Left colon (tissue), 2 donors: ENCODE measurements at regions not wholly inside any gene's neighbourhood (a gene's known extent, or its start where the extent isn't known, plus 50 kb on each side); places are given as distances from the start of the nearest gene placed in this dataset.
"Not testable (repeated sequence)": the region's sequence is repeated elsewhere in the genome, so short reads cannot be mapped to it uniquely, and the experiment has no call there.

Experiments
- ATAC-seq: fragments of 200-7000 bp; cut with Tn5 transposase; one replicate; pipeline ENCODE4 v1.9.1; 2020; ENCODE audit warnings: mild to moderate bottlenecking, moderate library complexity
- DNase-seq, 2 donors: peaks; one replicate each; pipeline ENCODE4 v3.0.0-alpha.2; 2020
- intact Hi-C, 2 donors: fragments of 100-400 bp; cut with DNase I in 1 of 2; cut with micrococcal nuclease in 1 of 2; formaldehyde crosslinking; loops; one replicate each; pipeline versions ENCODE4 v1.11.2 to v1.14.0; 2022; cut with DNase I, micrococcal nuclease
- donor health status: DM: no; HTN: no; CAD: no.
- donor health status: DM: yes; HTN: yes; CAD: no.

DNA sequence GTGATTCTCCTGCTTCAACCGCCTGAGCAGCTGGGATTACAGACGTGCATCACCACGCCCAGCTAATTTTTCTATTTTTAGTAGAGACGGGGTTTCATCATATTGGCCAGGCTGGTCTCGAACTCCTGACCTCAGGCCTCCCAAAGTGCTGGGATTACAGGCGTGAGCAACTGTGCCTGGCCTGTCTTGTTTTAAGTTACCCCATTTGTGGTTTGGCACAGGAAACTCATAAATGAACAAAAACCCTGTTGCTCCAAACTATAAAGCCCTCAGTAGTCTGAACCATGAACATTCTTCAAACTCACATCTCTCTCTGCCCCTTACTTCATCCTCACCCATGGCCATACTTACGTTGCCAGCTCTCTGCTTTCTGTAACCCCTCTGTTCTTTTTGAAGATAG, 61.7 kb downstream of the RHOU start:
- not testable (repeated sequence) for ATAC-seq, DNase-seq
- intact Hi-C loops = loop anchor here in 1 of 2 donors (2.0 kb wide), 1 partner anchor 52 kb away; no protein-coding TSS in a partner anchor

DNA sequence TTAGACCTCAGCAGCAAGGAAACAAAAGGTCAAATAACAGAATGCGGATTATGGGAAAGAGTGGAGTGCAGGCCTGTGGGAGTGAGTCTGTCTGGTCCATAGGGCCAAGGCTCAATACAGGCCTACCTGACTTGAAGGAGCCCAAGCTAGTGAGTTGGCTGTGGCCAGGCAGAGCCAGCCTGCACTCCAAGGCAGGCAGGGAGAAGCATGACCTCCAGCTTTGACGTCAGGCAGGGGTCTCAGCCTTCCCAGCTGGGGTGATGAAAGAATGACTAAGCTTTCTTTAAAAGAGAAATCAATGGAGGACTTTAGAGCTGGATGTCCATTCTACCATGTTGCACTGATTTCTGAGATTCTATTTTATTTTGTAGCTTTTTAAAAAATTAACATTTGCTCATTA, 62.8 kb downstream of the RHOU start:
- intact Hi-C loops = no loop called here
- DNase-seq = no peak
- no peak for ATAC-seq

DNA sequence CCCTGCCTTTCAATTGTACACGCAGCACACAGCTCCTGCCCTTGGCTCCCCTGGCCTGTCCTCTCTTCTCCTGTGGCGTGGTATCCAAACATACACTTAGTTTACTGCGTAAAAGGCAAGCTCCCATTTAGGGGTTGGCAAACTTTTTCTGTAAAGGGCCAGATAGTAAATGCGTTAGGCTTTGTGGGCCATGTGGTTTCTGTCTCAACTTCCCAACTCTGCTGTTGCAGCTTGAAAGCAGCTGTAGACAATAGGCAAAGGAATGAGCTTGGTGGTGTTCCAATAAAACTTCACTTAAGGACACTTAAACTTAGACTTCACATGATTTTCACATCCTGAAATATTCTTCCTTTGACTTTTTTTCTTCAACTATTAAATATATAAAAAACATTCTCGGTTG, 63.3 kb downstream of the RHOU start:
- no peak for DNase-seq

DNA sequence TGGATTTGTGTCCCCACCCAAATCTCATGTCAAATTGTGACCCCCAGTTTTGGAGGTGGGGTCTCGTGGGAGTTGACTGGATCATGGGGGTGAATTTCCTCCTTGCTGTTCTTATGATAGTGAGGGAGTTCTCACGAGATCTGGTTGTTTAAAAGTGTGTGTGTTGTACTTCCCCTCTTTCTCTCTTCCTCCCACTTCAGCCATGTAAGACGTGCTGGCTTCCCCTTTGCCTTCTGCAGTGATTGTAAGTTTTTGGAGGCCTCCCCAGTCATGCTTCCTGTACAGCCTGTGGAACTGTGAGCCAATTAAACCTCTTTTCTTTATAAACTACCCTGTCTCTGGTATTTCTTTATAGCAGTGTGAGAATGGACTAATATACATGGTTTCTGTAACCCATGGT, 64.6 kb downstream of the RHOU start:
- no peak for ATAC-seq

More for the DNA sequence above, 63.3 kb downstream of the RHOU start:
- intact Hi-C loops = no loop called here
- ATAC-seq = no peak

DNA sequence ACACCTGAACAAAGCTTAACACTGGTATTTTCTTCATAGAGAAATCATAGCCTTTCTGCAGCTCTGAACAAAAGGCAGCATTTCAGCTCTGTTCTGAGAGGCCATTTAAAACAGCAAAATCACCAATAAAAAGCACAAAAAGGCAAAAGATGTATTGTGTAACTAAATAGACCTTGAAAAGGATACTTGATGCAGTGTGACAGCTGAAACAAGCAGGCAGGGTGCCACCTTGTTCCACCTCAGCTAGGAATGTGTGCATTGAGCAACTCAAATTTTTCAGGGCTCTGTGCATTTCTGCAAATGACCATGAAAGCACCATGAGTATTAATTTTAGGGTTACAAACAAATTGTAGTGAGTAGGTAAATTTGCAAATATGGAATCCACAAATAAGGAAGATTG, 65.8 kb downstream of the RHOU start:
- ATAC-seq (no peak), DNase-seq (no peak)
- intact Hi-C loops = no loop called here

More for the DNA sequence above, 64.6 kb downstream of the RHOU start:
- intact Hi-C loops = no loop called here
- DNase-seq = no peak

DNA sequence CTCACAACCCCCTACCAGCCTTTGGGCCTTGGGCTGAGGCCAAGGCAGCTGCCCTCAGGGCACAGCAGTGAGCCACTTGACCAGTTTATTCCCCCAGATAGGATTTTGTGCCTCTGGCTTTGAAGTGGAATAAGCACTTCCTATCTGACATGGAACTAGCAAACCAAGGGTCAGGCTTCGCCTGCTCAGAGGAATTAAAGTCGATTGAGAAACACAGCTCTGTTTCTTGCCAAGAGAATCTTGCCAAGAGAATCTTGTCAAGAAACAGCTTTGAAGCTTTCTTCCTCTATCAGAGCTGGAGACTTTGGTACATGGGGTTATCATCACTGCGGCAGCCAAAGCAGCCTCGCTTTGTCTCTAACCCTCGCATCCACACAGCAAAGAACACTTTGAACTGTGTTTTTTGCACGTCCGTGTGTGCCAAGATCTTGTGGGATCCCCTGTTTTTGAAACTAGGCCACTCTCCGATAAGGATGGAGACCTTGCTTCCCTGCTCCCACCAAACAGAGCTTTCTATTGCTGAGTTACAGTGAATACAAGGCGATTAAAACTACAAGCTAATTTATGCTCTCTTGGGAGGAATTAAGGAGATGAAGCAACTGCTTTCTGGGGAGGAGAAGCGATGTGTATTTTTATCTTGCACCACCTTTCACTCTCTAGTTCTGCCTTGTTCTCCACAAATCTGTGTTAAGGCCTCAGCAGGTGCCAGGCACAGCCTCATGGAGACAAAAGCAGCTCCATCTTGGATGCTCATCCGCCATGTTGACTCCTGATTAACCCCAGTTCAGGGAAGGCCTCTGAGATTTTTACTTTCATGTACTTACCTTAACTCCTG, 67.3 kb downstream of the RHOU start:
- intact Hi-C loops = no loop called here
- ATAC-seq (no peak), DNase-seq (no peak)

DNA sequence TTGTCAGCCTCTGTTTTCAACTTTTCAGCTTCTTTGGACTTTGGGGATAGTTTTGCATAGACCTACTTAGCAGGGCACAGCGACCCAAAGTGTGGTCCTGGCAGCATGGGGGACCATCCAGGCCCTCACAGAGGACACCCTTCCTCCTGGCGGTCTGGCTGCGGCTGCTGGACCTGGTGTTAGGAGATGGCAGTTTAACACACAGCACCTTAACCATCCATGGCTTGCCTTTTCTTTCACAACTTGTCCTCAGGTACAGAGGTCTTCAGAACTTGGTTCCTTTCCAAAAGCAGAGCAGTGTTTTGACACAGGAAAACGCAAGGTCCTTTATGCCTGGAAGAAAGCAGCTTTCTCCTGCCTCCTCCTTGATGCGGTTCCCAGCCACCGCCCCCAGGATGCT, 68.1 kb downstream of the RHOU start:
- ATAC-seq (no peak), DNase-seq (no peak)
- intact Hi-C loops = no loop called here

DNA sequence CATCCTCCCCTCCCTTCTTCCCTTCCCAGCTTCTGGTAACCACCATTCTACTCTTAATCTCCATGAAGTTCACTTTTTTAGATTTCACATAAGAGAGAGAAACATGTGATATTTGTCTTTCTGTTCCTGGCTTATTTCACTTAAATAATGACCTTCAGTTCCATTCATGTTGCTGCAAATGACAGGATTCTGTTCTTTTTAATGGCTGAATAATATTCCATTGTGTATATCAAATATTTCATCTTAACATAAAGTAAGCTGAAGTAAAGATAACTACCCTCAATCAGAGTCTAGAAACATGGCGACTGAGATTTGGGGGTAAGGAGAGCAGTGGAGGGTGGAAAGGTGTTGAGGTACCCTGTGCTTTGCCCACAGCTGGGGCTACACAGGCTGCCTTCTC, 68.9 kb downstream of the RHOU start:
- no peak for DNase-seq
- intact Hi-C loops = no loop called here

DNA sequence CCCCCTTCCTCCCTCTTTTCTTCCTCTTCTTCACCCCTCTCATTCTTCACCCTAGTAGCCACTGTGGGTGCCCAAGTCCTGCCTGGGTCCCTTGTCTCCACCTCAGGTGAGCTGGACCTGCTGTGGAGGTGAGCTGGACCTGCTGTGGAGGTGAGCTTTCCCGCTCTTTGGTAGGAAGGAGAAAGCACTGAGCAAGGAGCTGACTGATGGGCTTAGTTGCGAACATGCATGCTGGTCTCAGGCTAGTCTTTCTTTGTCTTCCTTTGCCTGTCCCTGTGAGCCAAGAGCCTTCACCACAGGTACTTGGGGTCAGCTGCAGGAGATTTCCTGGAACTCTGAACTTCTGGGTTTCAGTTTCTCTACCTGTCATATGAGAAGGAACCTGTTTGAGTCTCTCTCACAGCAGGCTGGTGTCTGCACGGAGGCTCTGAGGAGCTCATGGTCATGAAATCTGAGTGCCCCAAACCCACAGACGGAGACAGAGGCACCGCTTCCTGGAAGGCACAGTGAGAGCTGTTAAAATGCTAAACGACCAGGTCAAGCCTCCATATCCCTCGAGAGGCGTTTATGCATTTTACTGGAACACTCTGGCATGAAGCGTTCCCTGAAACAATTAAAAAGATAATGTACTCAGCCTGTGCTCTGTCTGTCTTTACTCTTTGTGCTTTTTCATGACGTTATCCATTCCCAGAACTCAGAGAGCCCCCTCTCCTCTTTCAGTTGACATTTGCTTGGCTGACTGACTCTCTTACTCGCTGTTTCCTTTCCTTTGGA, 69.5 kb downstream of the RHOU start:
- no peak for ATAC-seq
- no peak for DNase-seq
- intact Hi-C loops = no loop called here

More for the DNA sequence above, 68.9 kb downstream of the RHOU start:
- no peak for ATAC-seq

DNA sequence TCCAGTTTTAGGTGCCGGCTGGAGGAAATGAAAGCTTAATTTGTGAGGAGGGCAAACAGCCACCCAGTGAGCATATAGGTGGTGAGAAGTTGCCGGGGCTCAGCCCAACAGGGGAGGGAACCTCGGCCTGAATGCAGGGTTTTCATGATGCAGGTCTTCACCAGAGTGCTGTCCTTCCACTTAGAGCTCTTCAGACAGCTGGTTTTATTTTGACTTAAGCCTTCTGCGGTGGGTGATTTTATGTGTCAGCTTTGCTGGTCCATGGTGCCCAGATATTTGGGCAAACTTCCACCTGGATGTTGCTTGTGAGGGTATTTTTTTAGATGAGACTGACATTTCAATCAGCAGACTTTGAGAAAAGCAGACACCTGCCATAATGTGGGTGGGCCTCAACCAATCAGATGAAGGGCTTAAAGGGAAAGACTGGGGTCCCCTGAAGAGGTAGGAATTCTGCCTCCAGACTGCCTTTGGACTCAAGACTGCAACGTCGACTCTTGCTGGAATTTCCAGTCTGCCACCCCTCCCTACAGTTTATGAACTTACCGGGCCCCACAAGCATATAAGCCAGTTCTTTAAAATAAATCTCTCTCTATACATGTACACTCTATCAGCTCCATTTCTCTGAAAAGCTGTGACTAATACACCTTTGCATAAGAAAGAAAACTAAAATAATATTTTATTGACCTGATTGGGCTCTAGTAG, 72.8 kb downstream of the RHOU start:
- no peak for ATAC-seq
- no peak for DNase-seq
- intact Hi-C loops = no loop called here

DNA sequence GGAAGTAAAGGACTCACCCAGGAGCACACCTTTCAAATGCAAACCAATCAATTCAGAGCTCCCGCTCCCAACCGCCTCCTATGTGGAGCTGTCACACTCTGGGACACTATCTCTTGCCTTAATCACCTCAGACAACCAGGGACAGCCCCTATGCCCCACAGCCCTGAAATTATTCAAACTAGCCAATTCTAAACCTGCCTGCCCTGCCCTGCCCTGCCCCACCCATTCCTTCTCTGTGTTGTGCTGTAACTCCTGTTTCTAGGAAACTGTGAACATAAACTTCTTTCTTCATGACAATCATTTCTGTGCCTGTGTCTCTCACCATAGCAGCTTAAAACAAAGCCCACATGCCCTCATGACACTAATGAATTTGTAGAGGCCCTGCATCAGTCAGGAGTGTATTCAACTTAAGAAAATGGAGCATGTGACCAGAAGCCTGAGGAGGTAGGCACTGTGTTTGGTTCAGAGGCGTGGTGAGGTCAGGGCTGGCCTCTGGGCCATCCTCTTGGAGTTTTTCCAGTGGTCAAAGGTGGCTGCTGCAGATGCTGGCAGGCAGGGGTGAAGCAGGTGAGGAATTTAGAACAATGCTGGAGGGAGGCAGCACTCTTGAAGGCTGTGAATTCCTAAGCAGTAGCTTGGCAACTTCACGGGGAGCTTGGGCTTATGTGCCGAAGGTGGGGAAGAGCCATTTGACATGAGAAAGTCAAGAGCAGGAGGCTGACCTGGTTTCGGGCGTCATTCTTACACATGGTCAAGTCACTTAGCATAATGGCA, 74.5 kb downstream of the RHOU start:
- intact Hi-C loops = no loop called here
- DNase-seq (peak; percentile 61 to 82), ATAC-seq (peak; percentile 86)

DNA sequence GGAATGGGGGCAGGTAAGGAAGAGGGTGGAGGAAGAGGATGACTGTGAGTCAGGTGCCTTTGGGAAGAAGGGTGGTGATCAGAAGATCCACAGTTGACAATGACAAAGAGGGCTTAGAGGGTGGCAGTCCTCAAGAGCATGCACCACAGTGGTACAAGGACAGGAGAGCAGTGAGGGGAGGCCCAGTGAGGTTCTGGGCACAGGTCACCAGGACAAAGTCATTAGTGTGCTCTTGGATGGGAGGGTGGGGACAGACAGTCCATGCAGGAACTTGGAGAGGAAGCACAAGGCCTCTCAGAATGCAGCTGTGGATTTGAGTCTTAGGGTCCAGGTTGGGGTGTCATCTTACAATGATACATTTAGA, 75.1 kb downstream of the RHOU start:
- DNase-seq = no peak
- ATAC-seq = peak; percentile 38
- intact Hi-C loops = no loop called here

DNA sequence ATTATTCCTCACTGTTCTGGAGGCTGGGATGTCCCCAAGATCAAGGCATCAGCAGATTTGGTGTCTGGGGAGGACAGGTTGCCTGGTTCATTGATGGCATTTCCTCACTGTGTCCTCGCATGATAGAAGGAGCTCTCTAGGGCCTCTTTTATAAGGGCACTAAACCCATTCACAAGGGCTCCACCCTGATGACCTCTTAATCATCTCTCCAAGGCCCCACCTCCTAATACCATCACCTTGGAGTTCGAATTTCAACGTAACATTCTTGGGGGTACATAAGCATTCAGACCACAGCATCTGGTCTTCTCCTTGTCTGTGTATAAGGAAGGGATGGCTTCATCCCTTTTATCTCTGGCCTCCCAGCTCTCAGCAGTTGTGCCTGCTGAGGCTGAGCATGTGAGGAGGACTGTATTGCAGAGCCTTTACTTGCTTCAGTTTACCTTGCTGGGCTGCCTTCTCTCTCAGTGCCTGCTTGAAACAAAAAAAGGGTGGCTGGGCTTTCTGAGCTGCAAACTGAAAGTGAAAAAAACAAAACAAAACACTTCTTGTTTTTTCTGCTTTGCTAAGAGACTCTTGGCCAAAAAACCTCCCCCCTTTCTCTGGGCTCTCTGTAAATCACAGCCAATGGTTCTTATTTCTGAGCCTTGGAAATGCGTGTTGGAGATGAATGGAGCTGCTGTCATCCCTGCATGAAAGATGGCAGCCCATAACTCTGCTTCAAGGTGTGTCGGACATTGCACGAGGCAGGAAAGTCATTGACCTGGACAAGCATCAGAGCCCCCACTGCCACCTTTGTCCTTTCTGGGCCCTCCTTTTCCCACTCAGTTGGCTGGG, 75.8 kb downstream of the RHOU start:
- peak; percentile 35 for ATAC-seq
- intact Hi-C loops = no loop called here
- no peak for DNase-seq

DNA sequence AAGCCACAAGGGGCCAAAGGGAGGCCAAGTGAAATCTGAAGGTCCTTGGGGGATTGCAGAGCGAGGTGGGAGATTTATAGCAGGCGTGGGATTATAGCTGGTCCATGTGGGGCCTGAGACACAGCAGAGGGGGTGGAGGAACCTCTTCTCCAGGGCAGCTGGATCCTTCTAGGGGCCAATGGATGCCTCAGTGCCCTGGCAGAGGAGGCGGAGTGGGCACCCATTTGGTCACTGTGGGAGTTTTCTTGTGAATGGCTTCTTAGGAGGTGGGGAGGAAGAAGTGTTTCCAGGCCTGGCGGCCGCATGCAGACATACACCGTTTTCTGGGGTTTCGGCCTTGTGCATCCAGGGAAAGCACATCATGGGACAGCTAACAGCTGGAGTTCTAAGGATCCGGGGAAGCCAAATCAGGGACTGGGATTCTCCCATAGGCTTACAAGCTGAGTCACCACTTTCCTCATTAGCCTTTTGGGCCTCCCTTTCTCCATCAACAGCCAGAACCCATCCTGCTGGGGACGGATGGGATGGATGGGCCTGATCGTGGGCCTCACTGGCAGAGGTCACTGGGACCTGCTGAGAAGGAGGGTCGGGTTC, 76.5 kb downstream of the RHOU start:
- DNase-seq (no peak), ATAC-seq (no peak)
- intact Hi-C loops = no loop called here

DNA sequence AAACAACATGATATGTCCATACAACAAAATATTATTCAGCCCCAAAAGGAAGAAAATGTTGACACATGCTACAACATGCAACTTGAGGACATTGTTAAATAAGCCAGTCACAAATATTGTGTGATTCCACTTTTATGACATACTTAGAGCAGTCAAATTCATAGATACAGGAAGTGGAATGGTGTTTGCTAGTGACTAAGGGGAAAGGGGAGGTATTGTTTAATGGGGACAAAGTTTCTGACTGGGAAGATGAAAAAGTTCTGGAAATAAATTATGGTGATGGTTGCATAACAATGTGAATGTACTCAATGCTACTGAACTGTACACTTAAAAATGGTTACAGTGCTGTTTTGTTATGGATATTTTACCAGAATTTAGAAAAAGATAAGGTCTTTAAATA, 77.7 kb downstream of the RHOU start:
- intact Hi-C loops = no loop called here
- ATAC-seq = no peak
- DNase-seq = no peak

DNA sequence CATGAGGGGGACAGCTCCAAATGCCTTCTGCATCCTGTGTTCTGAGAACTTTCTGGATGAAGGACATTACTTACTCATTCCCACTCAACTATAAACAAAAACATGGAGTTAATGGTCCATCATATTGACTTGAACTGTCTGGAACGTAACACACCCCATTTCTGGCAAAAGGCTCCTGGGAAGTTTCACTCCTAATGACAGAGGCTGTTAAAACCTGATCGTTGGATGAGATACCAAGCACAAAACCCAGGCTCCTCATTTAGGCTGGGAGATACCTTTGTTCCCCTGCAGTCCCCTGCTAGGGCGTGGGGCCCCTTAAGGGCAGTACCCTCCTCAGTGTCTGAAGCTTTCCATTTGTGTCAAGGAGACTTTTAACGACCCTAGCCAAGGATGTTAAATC, 78.9 kb downstream of the RHOU start:
- ATAC-seq (no peak), DNase-seq (no peak)
- intact Hi-C loops = no loop called here

DNA sequence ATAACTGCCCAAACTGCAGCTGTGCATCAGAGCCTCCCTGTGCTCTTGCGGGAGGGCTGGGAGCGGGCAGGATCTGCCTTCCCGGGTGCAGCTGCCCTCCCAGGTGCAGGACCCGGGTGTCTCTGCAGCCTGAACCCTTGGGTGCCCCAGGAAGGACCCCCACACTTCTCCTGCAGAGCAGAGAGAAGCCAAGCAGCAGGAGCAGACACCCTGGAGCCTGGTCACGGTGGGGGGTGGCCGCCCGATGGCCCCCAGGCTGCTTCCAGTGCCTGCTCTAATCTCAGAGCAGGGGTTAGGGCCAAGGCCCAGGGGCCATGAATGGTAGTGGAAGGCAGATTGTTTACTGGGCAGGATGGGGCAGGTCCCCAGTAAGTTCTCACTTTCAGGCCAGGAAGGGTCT, 83.0 kb downstream of the RHOU start:
- no peak for ATAC-seq

More for the DNA sequence above, 83.0 kb downstream of the RHOU start:
- intact Hi-C loops = no loop called here
- DNase-seq = no peak
